GM23338 (cell line): ENCODE measurements at regions not wholly inside any gene's neighbourhood (a gene's known extent, or its start where the extent isn't known, plus 50 kb on each side); places are given as distances from the start of the nearest gene placed in this dataset.

Experiments used
- CREB1 ChIP-seq: fragments of 250-450 bp; sonication (Bioruptor Pico); IDR thresholded peaks from 2 replicates; pipeline ENCODE4 v1.5.0; 2020; ENCODE audit warnings: low read depth, mild to moderate bottlenecking, moderate library complexity
- EZH2 ChIP-seq: fragments of 200-600 bp; sonication (generic); IDR thresholded peaks from one replicate; pipeline ENCODE4 v1.8.0; 2017; ENCODE audit warnings: antibody characterized with exemption, mild to moderate bottlenecking, low read depth; ENCODE audit not compliant: unreplicated experiment
- EZH2phosphoT487 ChIP-seq: fragments of 200-600 bp; sonication (generic); IDR thresholded peaks from one replicate; pipeline ENCODE4 v1.8.1; 2018; ENCODE audit warnings: antibody characterized with exemption; ENCODE audit not compliant: unreplicated experiment
- NANOG ChIP-seq: IDR thresholded peaks from 2 replicates; pipeline ENCODE4 v1.6.1; 2016; ENCODE audit warnings: antibody characterized with exemption, borderline replicate concordance
- POLR2AphosphoS5 ChIP-seq: IDR thresholded peaks from 2 replicates; pipeline ENCODE4 v1.6.1; 2016; ENCODE audit warnings: antibody characterized with exemption, low read depth
- STAT1 ChIP-seq: IDR thresholded peaks from one replicate; pipeline ENCODE4 v1.6.1; 2016; ENCODE audit warnings: antibody characterized with exemption; ENCODE audit not compliant: unreplicated experiment
- ZNF114 ChIP-seq: fragments of 250-450 bp; sonication (Bioruptor Pico); IDR thresholded peaks from 2 replicates; pipeline ENCODE4 v1.5.0; 2020; ENCODE audit warnings: mild to moderate bottlenecking, moderate library complexity
- TF ChIP-seq, protein P1 (sequence below), 2 experiments: fragments of 200-600 bp in 1 of 2; sonication (generic) in 1 of 2; conservative IDR thresholded peaks; 2 replicates each; pipeline versions ENCODE4 v1.5.1 to v1.6.1; 2016 to 2017; ENCODE audit warnings: antibody characterized with exemption in 2 of 2, low read depth in 2 of 2, mild to moderate bottlenecking in 2 of 2, moderate library complexity in 1 of 2
- TF ChIP-seq, protein P2 (sequence below): IDR thresholded peaks from one replicate; pipeline ENCODE4 v1.6.1; 2018; ENCODE audit warnings: antibody characterized with exemption; ENCODE audit not compliant: unreplicated experiment
- TF ChIP-seq, protein P3 (sequence below): IDR thresholded peaks from 2 replicates; pipeline ENCODE4 v1.6.1; 2016; ENCODE audit warnings: antibody characterized with exemption
- TF ChIP-seq, protein P4 (sequence below): fragments of 250-450 bp; sonication (Bioruptor Pico); IDR thresholded peaks from 2 replicates; pipeline ENCODE4 v1.5.0; 2020; ENCODE audit warnings: mild to moderate bottlenecking, moderate library complexity

DNA sequence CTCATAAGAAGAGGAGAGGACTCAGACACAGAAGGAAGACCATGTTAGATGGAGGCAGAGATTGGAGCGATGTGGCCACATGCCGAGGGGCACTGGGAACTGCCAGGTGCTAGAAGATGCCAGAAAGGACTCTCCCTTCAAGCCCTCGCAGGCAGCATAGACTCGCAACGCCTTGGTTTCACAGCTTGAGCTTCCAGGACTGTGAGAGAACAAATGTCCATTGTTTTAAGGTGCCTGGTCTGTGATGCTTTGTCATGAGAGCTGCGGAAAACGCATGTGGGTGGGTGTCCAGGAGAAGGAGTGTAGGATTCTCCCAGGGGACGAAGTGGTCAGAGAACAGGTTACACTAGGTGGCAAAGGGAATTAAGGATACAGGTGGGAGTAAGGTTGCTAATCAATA, 125.9 kb upstream of the USP29 start:
- TF ChIP-seq, protein P1, sequence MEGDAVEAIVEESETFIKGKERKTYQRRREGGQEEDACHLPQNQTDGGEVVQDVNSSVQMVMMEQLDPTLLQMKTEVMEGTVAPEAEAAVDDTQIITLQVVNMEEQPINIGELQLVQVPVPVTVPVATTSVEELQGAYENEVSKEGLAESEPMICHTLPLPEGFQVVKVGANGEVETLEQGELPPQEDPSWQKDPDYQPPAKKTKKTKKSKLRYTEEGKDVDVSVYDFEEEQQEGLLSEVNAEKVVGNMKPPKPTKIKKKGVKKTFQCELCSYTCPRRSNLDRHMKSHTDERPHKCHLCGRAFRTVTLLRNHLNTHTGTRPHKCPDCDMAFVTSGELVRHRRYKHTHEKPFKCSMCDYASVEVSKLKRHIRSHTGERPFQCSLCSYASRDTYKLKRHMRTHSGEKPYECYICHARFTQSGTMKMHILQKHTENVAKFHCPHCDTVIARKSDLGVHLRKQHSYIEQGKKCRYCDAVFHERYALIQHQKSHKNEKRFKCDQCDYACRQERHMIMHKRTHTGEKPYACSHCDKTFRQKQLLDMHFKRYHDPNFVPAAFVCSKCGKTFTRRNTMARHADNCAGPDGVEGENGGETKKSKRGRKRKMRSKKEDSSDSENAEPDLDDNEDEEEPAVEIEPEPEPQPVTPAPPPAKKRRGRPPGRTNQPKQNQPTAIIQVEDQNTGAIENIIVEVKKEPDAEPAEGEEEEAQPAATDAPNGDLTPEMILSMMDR (conservative IDR thresholded peaks at IDR 0.05; ENCODE audit: low read depth in 2 of 2): no peak
- no peak for TF ChIP-seq CREB1
- TF ChIP-seq, protein P2, sequence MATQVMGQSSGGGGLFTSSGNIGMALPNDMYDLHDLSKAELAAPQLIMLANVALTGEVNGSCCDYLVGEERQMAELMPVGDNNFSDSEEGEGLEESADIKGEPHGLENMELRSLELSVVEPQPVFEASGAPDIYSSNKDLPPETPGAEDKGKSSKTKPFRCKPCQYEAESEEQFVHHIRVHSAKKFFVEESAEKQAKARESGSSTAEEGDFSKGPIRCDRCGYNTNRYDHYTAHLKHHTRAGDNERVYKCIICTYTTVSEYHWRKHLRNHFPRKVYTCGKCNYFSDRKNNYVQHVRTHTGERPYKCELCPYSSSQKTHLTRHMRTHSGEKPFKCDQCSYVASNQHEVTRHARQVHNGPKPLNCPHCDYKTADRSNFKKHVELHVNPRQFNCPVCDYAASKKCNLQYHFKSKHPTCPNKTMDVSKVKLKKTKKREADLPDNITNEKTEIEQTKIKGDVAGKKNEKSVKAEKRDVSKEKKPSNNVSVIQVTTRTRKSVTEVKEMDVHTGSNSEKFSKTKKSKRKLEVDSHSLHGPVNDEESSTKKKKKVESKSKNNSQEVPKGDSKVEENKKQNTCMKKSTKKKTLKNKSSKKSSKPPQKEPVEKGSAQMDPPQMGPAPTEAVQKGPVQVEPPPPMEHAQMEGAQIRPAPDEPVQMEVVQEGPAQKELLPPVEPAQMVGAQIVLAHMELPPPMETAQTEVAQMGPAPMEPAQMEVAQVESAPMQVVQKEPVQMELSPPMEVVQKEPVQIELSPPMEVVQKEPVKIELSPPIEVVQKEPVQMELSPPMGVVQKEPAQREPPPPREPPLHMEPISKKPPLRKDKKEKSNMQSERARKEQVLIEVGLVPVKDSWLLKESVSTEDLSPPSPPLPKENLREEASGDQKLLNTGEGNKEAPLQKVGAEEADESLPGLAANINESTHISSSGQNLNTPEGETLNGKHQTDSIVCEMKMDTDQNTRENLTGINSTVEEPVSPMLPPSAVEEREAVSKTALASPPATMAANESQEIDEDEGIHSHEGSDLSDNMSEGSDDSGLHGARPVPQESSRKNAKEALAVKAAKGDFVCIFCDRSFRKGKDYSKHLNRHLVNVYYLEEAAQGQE: no peak
- no peak for TF ChIP-seq ZNF114 (CRISPR knock-in tag)
- no peak for TF ChIP-seq EZH2
- TF ChIP-seq EZH2phosphoT487: no peak
- TF ChIP-seq POLR2AphosphoS5: no peak
- TF ChIP-seq, protein P3, sequence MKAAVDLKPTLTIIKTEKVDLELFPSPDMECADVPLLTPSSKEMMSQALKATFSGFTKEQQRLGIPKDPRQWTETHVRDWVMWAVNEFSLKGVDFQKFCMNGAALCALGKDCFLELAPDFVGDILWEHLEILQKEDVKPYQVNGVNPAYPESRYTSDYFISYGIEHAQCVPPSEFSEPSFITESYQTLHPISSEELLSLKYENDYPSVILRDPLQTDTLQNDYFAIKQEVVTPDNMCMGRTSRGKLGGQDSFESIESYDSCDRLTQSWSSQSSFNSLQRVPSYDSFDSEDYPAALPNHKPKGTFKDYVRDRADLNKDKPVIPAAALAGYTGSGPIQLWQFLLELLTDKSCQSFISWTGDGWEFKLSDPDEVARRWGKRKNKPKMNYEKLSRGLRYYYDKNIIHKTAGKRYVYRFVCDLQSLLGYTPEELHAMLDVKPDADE: no peak
- TF ChIP-seq, protein P4, sequence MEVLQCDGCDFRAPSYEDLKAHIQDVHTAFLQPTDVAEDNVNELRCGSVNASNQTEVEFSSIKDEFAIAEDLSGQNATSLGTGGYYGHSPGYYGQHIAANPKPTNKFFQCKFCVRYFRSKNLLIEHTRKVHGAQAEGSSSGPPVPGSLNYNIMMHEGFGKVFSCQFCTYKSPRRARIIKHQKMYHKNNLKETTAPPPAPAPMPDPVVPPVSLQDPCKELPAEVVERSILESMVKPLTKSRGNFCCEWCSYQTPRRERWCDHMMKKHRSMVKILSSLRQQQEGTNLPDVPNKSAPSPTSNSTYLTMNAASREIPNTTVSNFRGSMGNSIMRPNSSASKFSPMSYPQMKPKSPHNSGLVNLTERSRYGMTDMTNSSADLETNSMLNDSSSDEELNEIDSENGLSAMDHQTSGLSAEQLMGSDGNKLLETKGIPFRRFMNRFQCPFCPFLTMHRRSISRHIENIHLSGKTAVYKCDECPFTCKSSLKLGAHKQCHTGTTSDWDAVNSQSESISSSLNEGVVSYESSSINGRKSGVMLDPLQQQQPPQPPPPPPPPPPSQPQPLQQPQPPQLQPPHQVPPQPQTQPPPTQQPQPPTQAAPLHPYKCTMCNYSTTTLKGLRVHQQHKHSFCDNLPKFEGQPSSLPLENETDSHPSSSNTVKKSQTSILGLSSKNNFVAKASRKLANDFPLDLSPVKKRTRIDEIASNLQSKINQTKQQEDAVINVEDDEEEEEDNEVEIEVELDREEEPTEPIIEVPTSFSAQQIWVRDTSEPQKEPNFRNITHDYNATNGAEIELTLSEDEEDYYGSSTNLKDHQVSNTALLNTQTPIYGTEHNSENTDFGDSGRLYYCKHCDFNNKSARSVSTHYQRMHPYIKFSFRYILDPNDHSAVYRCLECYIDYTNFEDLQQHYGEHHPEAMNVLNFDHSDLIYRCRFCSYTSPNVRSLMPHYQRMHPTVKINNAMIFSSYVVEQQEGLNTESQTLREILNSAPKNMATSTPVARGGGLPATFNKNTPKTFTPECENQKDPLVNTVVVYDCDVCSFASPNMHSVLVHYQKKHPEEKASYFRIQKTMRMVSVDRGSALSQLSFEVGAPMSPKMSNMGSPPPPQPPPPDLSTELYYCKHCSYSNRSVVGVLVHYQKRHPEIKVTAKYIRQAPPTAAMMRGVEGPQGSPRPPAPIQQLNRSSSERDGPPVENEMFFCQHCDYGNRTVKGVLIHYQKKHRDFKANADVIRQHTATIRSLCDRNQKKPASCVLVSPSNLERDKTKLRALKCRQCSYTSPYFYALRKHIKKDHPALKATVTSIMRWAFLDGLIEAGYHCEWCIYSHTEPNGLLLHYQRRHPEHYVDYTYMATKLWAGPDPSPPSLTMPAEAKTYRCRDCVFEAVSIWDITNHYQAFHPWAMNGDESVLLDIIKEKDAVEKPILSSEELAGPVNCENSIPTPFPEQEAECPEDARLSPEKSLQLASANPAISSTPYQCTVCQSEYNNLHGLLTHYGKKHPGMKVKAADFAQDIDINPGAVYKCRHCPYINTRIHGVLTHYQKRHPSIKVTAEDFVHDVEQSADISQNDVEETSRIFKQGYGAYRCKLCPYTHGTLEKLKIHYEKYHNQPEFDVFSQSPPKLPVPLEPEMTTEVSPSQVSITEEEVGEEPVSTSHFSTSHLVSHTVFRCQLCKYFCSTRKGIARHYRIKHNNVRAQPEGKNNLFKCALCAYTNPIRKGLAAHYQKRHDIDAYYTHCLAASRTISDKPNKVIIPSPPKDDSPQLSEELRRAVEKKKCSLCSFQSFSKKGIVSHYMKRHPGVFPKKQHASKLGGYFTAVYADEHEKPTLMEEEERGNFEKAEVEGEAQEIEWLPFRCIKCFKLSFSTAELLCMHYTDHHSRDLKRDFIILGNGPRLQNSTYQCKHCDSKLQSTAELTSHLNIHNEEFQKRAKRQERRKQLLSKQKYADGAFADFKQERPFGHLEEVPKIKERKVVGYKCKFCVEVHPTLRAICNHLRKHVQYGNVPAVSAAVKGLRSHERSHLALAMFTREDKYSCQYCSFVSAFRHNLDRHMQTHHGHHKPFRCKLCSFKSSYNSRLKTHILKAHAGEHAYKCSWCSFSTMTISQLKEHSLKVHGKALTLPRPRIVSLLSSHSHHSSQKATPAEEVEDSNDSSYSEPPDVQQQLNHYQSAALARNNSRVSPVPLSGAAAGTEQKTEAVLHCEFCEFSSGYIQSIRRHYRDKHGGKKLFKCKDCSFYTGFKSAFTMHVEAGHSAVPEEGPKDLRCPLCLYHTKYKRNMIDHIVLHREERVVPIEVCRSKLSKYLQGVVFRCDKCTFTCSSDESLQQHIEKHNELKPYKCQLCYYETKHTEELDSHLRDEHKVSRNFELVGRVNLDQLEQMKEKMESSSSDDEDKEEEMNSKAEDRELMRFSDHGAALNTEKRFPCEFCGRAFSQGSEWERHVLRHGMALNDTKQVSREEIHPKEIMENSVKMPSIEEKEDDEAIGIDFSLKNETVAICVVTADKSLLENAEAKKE (CRISPR knock-in tag): no peak
- TF ChIP-seq NANOG: no peak
- no peak for TF ChIP-seq STAT1
